ENCODE measurements at regions not wholly inside any gene's neighbourhood (a gene's known extent, or its start where the extent isn't known, plus 50 kb on each side); places are given as distances from the start of the nearest gene placed in this dataset.

- H3F3A ChIP-seq (ENCODE audit: insufficient read depth): no peaks in the 10 kb centered on the region
- no peak for DNase-seq
- H3K27me3 ChIP-seq (replicated peaks; ENCODE audit: insufficient read depth): no peaks in the 10 kb centered on the region
- in situ Hi-C loops (cut with MboI): no loop called here
- H3K4me3 ChIP-seq: no peak overlapping the region
- H3K36me3 ChIP-seq (ENCODE audit: low read depth): no peaks in the 10 kb centered on the region
- TF ChIP-seq EZH2 (IDR thresholded peaks at IDR 0.05; ENCODE audit: insufficient read depth, poor library complexity, severe bottlenecking) (no peak), EZH2phosphoT487 (IDR thresholded peaks at IDR 0.05; ENCODE audit: insufficient read depth, low read depth) (no peak)
- no peaks in the 10 kb centered on the region for H3K79me2 ChIP-seq (ENCODE audit: insufficient read depth)
- H3K9me2 ChIP-seq (ENCODE audit: insufficient read depth): no peaks in the 10 kb centered on the region
- H3K4me1 ChIP-seq (ENCODE audit: insufficient read depth): no peaks in the 10 kb centered on the region
- H3K9ac ChIP-seq: no peak overlapping the region
- WGBS, 2 experiments (ENCODE audit: low coverage in 1 of 2, low lambda C conversion rate in 2 of 2, missing lambda C conversion rate in 2 of 2): 9 to 13% methylated on average over 2 of the region's 2 CpGs
- no peak overlapping the region for H3K27ac ChIP-seq
- no peaks in the 10 kb centered on the region for H4K20me1 ChIP-seq (ENCODE audit: insufficient read depth)
- no peak overlapping the region for H2AFZ ChIP-seq
- H3K4me2 ChIP-seq (ENCODE audit: unreplicated experiment): no peak overlapping the region
- no peaks in the 10 kb centered on the region for H3K9me3 ChIP-seq (ENCODE audit: low read depth)
Measured at GRCh38 chr1:57794078-57794477, 370.2 kb upstream of the DAB1 start.

DNA sequence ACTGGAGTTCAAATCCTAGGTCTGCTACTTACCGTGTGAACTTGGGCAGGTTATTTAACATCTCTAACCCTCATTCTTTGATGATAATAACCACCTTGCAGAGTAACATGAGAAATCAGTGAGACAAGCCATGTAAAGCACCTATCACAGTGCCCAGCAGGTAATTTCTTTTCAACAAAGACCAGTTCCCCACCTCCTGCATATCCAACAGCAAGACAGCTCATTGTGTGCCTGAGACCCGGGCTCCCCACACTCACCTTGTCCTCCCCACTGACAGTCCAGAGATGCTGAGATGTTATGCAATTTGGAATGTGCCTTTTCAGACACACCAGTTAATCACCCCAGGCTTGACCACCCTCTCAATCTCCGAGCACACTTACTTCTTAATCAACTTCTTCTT is 367.6 kb upstream of the DAB1 start:
- no peak for DNase-seq
- WGBS, 2 experiments (ENCODE audit: low coverage in 1 of 2, low lambda C conversion rate in 2 of 2, missing lambda C conversion rate in 2 of 2): 5 to 6% methylated on average over 3 of the region's 3 CpGs
- Histone ChIP-seq H3F3A (ENCODE audit: insufficient read depth) (no peaks in the 10 kb centered on the region), H3K9me2 (ENCODE audit: insufficient read depth) (no peaks in the 10 kb centered on the region), H3K4me3 (no peak overlapping the region), H3K27me3 (replicated peaks; ENCODE audit: insufficient read depth) (no peaks in the 10 kb centered on the region), H3K4me1 (ENCODE audit: insufficient read depth) (no peaks in the 10 kb centered on the region), H3K9ac (no peak overlapping the region), H3K4me2 (ENCODE audit: unreplicated experiment) (no peak overlapping the region), H3K27ac (no peak overlapping the region), H3K9me3 (ENCODE audit: low read depth) (no peaks in the 10 kb centered on the region), H3K36me3 (ENCODE audit: low read depth) (no peaks in the 10 kb centered on the region), H2AFZ (no peak overlapping the region), H4K20me1 (ENCODE audit: insufficient read depth) (no peaks in the 10 kb centered on the region), H3K79me2 (ENCODE audit: insufficient read depth) (no peaks in the 10 kb centered on the region)
- in situ Hi-C loops (cut with MboI): no loop called here
- TF ChIP-seq EZH2phosphoT487 (IDR thresholded peaks at IDR 0.05; ENCODE audit: insufficient read depth, low read depth): no peak
- TF ChIP-seq EZH2 (IDR thresholded peaks at IDR 0.05; ENCODE audit: insufficient read depth, poor library complexity, severe bottlenecking): no peak

- no peaks in the 10 kb centered on the region for H3K4me1 ChIP-seq (ENCODE audit: insufficient read depth)
- no peaks in the 10 kb centered on the region for H3K36me3 ChIP-seq (ENCODE audit: low read depth)
- WGBS, 2 experiments (ENCODE audit: low coverage in 1 of 2, low lambda C conversion rate in 2 of 2, missing lambda C conversion rate in 2 of 2): 14 to 18% methylated on average over 5 of the region's 5 CpGs
- DNase-seq: no peak
- in situ Hi-C loops (cut with MboI): no loop called here
- no peaks in the 10 kb centered on the region for H3K9me3 ChIP-seq (ENCODE audit: low read depth)
- H3K9me2 ChIP-seq (ENCODE audit: insufficient read depth): no peaks in the 10 kb centered on the region
- no peak for TF ChIP-seq EZH2 (IDR thresholded peaks at IDR 0.05; ENCODE audit: insufficient read depth, poor library complexity, severe bottlenecking)
- no peak for TF ChIP-seq EZH2phosphoT487 (IDR thresholded peaks at IDR 0.05; ENCODE audit: insufficient read depth, low read depth)
- H3K4me2 ChIP-seq (ENCODE audit: unreplicated experiment): no peak overlapping the region
- no peak overlapping the region for H3K4me3 ChIP-seq
- no peaks in the 10 kb centered on the region for H3F3A ChIP-seq (ENCODE audit: insufficient read depth)
- no peaks in the 10 kb centered on the region for H4K20me1 ChIP-seq (ENCODE audit: insufficient read depth)
- no peak overlapping the region for H2AFZ ChIP-seq
- no peak overlapping the region for H3K27ac ChIP-seq
- H3K9ac ChIP-seq: no peak overlapping the region
- no peaks in the 10 kb centered on the region for H3K79me2 ChIP-seq (ENCODE audit: insufficient read depth)
- no peaks in the 10 kb centered on the region for H3K27me3 ChIP-seq (replicated peaks; ENCODE audit: insufficient read depth)
Measured at GRCh38 chr1:57789936-57790335, 366.1 kb upstream of the DAB1 start.

- Histone ChIP-seq H3K4me3 (no peak overlapping the region), H3K9me3 (ENCODE audit: low read depth) (no peaks in the 10 kb centered on the region), H3K79me2 (ENCODE audit: insufficient read depth) (no peaks in the 10 kb centered on the region), H4K20me1 (ENCODE audit: insufficient read depth) (no peaks in the 10 kb centered on the region), H3K36me3 (ENCODE audit: low read depth) (no peaks in the 10 kb centered on the region), H3F3A (ENCODE audit: insufficient read depth) (no peaks in the 10 kb centered on the region), H3K9ac (no peak overlapping the region), H3K4me1 (ENCODE audit: insufficient read depth) (no peaks in the 10 kb centered on the region), H3K27ac (no peak overlapping the region), H3K27me3 (replicated peaks; ENCODE audit: insufficient read depth) (no peaks in the 10 kb centered on the region), H3K4me2 (ENCODE audit: unreplicated experiment) (no peak overlapping the region), H2AFZ (no peak overlapping the region), H3K9me2 (ENCODE audit: insufficient read depth) (no peaks in the 10 kb centered on the region)
- in situ Hi-C loops (cut with MboI): no loop called here
- TF ChIP-seq EZH2phosphoT487 (IDR thresholded peaks at IDR 0.05; ENCODE audit: insufficient read depth, low read depth) (no peak), EZH2 (IDR thresholded peaks at IDR 0.05; ENCODE audit: insufficient read depth, poor library complexity, severe bottlenecking) (no peak)
- WGBS, 2 experiments (ENCODE audit: low coverage in 1 of 2, low lambda C conversion rate in 2 of 2, missing lambda C conversion rate in 2 of 2): 13 to 38% methylated on average over 1 of the region's 1 CpG
- DNase-seq: no peak
Measured at GRCh38 chr1:57788313-57788712, 364.5 kb upstream of the DAB1 start.

DNA sequence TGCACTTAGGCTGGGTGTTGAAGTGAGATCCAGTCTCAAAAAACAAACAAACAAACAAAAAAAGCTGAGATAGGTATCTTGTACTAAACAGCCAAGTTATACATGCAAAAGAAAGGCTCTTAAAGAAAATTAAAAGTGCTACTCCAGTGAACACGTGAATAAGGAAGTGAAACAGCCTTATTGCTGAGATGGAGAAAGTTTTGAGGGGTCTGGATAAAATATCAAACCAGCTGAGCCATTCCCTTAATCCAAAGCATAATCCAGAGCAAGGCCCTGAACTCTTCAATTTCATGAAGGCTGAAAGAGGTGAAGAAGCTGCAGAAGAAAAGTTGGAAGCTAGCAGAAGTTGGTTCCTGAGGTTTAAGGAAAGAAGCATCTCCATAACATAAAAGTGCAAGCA is 360.5 kb upstream of the DAB1 start:
- H3K27me3 ChIP-seq (replicated peaks; ENCODE audit: insufficient read depth): no peaks in the 10 kb centered on the region
- H3K9me3 ChIP-seq (ENCODE audit: low read depth): no peaks in the 10 kb centered on the region
- no peak overlapping the region for H2AFZ ChIP-seq
- no peaks in the 10 kb centered on the region for H3K9me2 ChIP-seq (ENCODE audit: insufficient read depth)
- H4K20me1 ChIP-seq (ENCODE audit: insufficient read depth): no peaks in the 10 kb centered on the region
- no peaks in the 10 kb centered on the region for H3K79me2 ChIP-seq (ENCODE audit: insufficient read depth)
- no peak overlapping the region for H3K4me3 ChIP-seq
- in situ Hi-C loops (cut with MboI): no loop called here
- WGBS, 2 experiments (ENCODE audit: low coverage in 1 of 2, low lambda C conversion rate in 2 of 2, missing lambda C conversion rate in 2 of 2): 3 to 12% methylated on average over 1 of the region's 1 CpG
- H3F3A ChIP-seq (ENCODE audit: insufficient read depth): no peaks in the 10 kb centered on the region
- no peaks in the 10 kb centered on the region for H3K4me1 ChIP-seq (ENCODE audit: insufficient read depth)
- no peak overlapping the region for H3K9ac ChIP-seq
- DNase-seq: no peak
- no peaks in the 10 kb centered on the region for H3K36me3 ChIP-seq (ENCODE audit: low read depth)
- no peak for TF ChIP-seq EZH2phosphoT487 (IDR thresholded peaks at IDR 0.05; ENCODE audit: insufficient read depth, low read depth)
- TF ChIP-seq EZH2 (IDR thresholded peaks at IDR 0.05; ENCODE audit: insufficient read depth, poor library complexity, severe bottlenecking): no peak
- no peak overlapping the region for H3K27ac ChIP-seq
- no peak overlapping the region for H3K4me2 ChIP-seq (ENCODE audit: unreplicated experiment)
